ENCODE measurements at regions not wholly inside any gene's neighbourhood (a gene's known extent, or its start where the extent isn't known, plus 50 kb on each side); places are given as distances from the start of the nearest gene placed in this dataset.

- TF ChIP-seq GLI4 (tag by site-specific recombination; IDR thresholded peaks at IDR 0.05) (no peak), CTCF (tag by site-specific recombination; IDR thresholded peaks at IDR 0.05) (no peak), MYNN (tag by site-specific recombination; IDR thresholded peaks at IDR 0.05; ENCODE audit: borderline replicate concordance) (no peak), ZNF513 (tag by site-specific recombination; IDR thresholded peaks at IDR 0.05) (no peak), ZNF121 (tag by site-specific recombination; IDR thresholded peaks at IDR 0.05) (no peak), ZNF138 (tag by site-specific recombination; IDR thresholded peaks at IDR 0.05; ENCODE audit: borderline replicate concordance) (no peak), SALL2 (tag by site-specific recombination; IDR thresholded peaks at IDR 0.05; ENCODE audit: borderline replicate concordance) (no peak), ZBTB26 (tag by site-specific recombination; optimal IDR thresholded peaks at IDR 0.05) (no peak), PRDM6 (tag by site-specific recombination; IDR thresholded peaks at IDR 0.05) (no peak), ZNF24 (tag by site-specific recombination; IDR thresholded peaks at IDR 0.05) (no peak), ZNF639 (tag by site-specific recombination; IDR thresholded peaks at IDR 0.05) (no peak), ZNF830 (tag by site-specific recombination; IDR thresholded peaks at IDR 0.05; ENCODE audit: low read depth) (no peak), ZNF530 (tag by site-specific recombination; IDR thresholded peaks at IDR 0.05; ENCODE audit: low read depth) (no peak), ZNF555 (tag by site-specific recombination; conservative IDR thresholded peaks at IDR 0.05) (no peak)
These were observed 176.6 kb downstream of the ALG10 start for GRCh38 chr12:34198924-34199323.
